Osteocyte (in vitro differentiated cells): ENCODE measurements at regions not wholly inside any gene's neighbourhood (a gene's known extent, or its start where the extent isn't known, plus 50 kb on each side); places are given as distances from the start of the nearest gene placed in this dataset.

Source experiments
- DNase-seq: peaks from one replicate; pipeline ENCODE4 v3.0.0; 2021; ENCODE audit warnings: mixed read lengths; ENCODE audit not compliant: unreplicated experiment; ENCODE audit errors: extremely low spot score
- H3K27ac Mint-ChIP-seq: one replicate; pipeline ENCODE4 v1.8.0; 2021; ENCODE audit warnings: mild to moderate bottlenecking, mixed read lengths; ENCODE audit not compliant: unreplicated experiment
- H3K27me3 Mint-ChIP-seq: one replicate; pipeline ENCODE4 v1.8.0; 2021; ENCODE audit warnings: mixed read lengths; ENCODE audit not compliant: unreplicated experiment
- H3K36me3 Mint-ChIP-seq: one replicate; pipeline ENCODE4 v1.8.0; 2021; ENCODE audit warnings: mixed read lengths; ENCODE audit not compliant: unreplicated experiment
- H3K4me1 Mint-ChIP-seq: one replicate; pipeline ENCODE4 v1.8.0; 2021; ENCODE audit warnings: mixed read lengths; ENCODE audit not compliant: unreplicated experiment
- H3K4me3 Mint-ChIP-seq: one replicate; pipeline ENCODE4 v1.8.0; 2021; ENCODE audit warnings: mild to moderate bottlenecking, moderate library complexity, mixed read lengths; ENCODE audit not compliant: unreplicated experiment
- H3K9me3 Mint-ChIP-seq: one replicate; pipeline ENCODE4 v1.8.0; 2021; ENCODE audit warnings: mixed read lengths; ENCODE audit not compliant: unreplicated experiment
- TF ChIP-seq, protein P1 (sequence below): fragments of 200-600 bp; sonication (generic); IDR thresholded peaks from 2 replicates; pipeline ENCODE4 v1.5.0; 2021; ENCODE audit warnings: antibody characterized with exemption, mild to moderate bottlenecking, moderate library complexity

DNA sequence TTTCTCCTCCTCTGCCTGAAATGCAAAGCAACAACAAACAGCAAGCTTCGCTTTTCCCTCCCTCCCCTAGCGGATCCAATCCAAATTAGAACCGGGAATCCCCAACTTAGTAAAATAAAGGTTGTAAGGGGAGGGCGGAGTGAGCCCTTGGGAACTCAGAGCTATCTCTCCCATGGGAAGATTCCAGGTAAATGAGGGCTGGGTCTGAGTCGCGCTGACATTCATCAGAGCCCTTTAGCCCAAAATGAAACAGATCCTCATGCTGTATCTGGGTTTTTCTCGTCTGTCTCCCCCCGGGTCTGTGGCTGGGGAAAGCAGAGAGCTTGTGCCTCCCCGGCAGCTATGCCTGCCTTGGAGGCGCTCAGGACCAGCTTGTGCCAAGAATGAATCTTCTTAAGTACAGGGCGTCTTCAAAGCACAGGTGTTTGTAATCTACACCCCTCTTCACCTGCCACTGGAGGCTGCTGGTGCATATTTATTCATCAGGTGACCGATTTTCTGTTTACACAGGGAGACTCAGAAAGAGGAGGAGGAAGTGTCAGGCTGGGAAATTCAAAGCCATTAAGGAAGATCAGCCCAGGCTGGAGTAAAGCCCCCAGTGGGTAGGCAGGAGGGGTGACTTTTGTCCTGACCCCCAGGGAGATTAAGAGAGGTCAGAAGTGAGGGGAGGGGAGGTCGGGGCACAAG, 55.0 kb upstream of the GSE1 start:
- no peak for DNase-seq
- Mint-ChIP-seq H3K4me1 (peaks cover 55% of the 10 kb centered on the region), H3K9me3 (no peaks in the 10 kb centered on the region)

DNA sequence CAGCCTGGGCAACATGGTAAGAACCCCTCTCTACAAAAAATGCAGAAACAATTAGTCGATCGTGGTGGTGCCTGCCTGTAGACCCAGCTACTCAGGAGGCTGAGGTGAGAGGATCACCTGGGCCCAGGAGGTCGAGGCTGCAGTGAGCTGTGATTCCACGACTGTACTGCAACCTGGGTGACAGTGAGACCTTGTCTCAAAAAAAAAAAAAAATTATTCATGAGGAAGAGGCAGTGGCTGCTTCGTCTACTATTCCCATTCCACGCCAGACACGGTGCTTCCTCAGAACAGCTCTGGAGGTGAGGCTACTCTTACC, 52.2 kb upstream of the GSE1 start:
- Mint-ChIP-seq H3K4me1 (peaks cover 64% of the 10 kb centered on the region), H3K27me3 (no peaks in the 10 kb centered on the region), H3K36me3 (no peaks in the 10 kb centered on the region), H3K9me3 (no peaks in the 10 kb centered on the region), H3K27ac (no peak overlapping the region), H3K4me3 (no peak overlapping the region)
- TF ChIP-seq, protein P1, sequence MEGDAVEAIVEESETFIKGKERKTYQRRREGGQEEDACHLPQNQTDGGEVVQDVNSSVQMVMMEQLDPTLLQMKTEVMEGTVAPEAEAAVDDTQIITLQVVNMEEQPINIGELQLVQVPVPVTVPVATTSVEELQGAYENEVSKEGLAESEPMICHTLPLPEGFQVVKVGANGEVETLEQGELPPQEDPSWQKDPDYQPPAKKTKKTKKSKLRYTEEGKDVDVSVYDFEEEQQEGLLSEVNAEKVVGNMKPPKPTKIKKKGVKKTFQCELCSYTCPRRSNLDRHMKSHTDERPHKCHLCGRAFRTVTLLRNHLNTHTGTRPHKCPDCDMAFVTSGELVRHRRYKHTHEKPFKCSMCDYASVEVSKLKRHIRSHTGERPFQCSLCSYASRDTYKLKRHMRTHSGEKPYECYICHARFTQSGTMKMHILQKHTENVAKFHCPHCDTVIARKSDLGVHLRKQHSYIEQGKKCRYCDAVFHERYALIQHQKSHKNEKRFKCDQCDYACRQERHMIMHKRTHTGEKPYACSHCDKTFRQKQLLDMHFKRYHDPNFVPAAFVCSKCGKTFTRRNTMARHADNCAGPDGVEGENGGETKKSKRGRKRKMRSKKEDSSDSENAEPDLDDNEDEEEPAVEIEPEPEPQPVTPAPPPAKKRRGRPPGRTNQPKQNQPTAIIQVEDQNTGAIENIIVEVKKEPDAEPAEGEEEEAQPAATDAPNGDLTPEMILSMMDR = no peak
- no peak for DNase-seq

More for the DNA sequence above, 55.0 kb upstream of the GSE1 start:
- Mint-ChIP-seq H3K27ac (peak overlapping the region; percentile 85), H3K27me3 (no peaks in the 10 kb centered on the region), H3K36me3 (no peaks in the 10 kb centered on the region), H3K4me3 (peak overlapping the region; percentile 77)
- TF ChIP-seq, protein P1 = no peak

DNA sequence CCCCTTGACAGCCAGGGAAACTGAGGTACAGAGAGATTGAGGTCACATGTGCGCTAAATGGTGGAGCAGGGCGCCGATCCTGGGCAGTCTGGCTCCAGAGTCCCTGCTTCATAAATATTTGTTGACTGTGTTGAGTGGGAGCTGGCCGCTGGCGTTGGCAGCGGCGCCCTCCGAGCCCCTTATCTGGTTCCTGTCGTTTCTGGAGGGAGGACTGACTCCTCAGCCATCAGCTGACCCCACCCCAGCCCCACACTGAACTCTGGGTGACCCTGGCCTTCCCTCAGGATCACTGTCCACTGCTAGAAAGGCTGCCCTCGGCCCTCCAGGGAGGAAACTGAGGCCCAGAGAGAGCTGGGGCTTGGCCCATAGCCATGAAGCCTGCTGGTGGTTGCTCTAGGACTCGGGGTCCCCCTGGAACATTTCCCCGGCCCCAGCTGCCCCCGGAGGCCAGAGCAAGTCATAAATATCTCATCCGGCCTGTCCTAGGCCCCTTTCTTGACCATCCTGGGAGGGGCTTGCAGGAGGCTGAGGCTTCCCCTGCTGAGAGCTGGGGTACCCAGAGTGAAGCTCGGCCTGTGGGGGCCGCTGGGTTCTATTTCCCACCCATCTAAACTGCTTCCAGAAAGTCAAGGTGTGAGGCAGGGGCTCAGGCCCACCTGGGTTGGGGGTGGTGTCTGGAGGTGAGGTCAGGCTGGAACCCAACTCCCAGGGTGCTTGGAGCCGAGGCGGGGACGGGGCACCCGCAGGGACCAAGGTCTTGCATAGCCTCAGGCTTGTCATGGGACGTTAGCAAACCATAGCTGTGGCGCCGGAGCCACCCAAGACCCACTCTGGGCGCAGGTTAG, 51.7 kb upstream of the GSE1 start:
- Mint-ChIP-seq H3K9me3 (no peaks in the 10 kb centered on the region), H3K36me3 (no peaks in the 10 kb centered on the region)
- TF ChIP-seq, protein P1 = no peak

DNA sequence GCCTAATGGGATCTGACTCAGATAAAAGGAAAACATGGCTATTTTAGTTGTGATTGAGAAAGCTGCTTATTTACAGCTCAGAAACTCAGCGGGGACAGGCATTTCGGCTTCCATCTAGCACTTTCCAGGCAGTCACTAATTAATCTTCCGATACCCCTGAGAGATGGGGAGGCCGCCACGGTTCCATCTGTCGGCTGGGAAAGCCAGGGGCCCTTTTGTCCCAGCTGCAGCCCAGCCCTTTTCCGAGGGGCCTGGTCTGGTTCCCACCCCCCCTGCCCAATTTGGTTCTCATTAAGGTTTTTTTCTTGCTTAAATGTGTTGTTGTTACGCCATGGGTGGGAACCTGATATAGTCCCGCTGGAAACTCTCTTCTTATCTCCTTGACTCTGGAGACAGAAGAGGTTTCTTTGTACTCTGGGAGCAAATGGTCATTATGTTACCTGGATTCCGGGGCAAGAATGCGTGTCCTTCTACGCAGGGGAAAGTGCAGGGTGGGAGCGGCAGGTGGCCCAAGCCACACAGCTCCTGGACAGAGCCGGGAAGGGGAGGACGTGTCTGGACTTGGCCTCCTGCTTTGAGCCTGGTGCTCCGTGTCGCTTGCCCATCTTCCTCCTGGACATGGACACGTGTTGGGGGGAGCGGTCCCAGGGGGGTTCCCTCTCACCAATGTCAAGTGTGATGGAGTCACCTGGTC, 50.9 kb upstream of the GSE1 start:
- TF ChIP-seq, protein P1 = no peak
- Mint-ChIP-seq H3K4me3 (no peak overlapping the region), H3K36me3 (no peaks in the 10 kb centered on the region), H3K27me3 (no peaks in the 10 kb centered on the region), H3K4me1 (peaks cover 71% of the 10 kb centered on the region), H3K27ac (no peak overlapping the region), H3K9me3 (no peaks in the 10 kb centered on the region)
- no peak for DNase-seq

More for the DNA sequence above, 51.7 kb upstream of the GSE1 start:
- DNase-seq = no peak
- Mint-ChIP-seq H3K4me1 (peaks cover 66% of the 10 kb centered on the region), H3K27ac (no peak overlapping the region), H3K27me3 (no peaks in the 10 kb centered on the region), H3K4me3 (no peak overlapping the region)

DNA sequence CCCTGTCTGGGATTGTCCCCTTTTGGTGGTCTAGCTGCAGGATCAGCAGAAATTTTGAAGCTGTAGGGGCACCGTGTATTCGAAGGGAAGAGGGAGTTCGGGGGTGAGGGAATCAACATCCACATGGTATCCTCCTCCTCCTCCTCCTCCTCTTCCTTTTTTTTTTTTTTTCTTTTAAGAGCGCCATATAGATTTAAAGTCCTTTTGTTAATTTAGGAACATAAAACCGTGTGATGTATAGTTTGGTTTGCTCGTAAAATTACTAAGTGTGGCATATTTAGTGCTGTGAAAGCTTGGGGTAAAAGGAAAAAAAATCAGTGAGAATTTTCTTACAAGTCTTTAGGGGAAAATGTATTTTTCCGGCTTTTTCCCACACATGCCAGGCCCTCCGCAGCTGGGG, 50.1 kb upstream of the GSE1 start:
- Mint-ChIP-seq H3K27ac (peak overlapping the region; percentile 79), H3K36me3 (peaks cover under 1% of the 10 kb centered on the region), H3K9me3 (no peaks in the 10 kb centered on the region), H3K4me3 (no peak overlapping the region), H3K4me1 (peaks cover 67% of the 10 kb centered on the region), H3K27me3 (no peaks in the 10 kb centered on the region)
- TF ChIP-seq, protein P1 = no peak
- DNase-seq = no peak
